HepG2 (cell line): ENCODE measurements at regions not wholly inside any gene's neighbourhood (a gene's known extent, or its start where the extent isn't known, plus 50 kb on each side); places are given as distances from the start of the nearest gene placed in this dataset.

Experiments
- ATAC-seq: fragments of 200-7000 bp; cut with Tn5 transposase; 3 replicates; pipeline ENCODE4 v1.9.1; 2020; ENCODE audit warnings: mild to moderate bottlenecking, moderate library complexity
- BruUV-seq: library from RNA; stranded (reverse); fragments of 400-500 nt; replicated peaks from 2 replicates; lab custom pipeline; 2021; lab: Mats Ljungman, UMichigan
- CTCF ChIA-PET: fragments of 300-600 bp; formaldehyde crosslinking; extraction: SDS; loops from one replicate; lab custom pipeline; 2021; ENCODE audit warnings: low total read pairs, inconsistent platforms, low intra/inter-chr PET ratio; lab: Yijun Ruan, JAX
- POLR2A ChIA-PET: fragments of 350-600 bp; sonication (Branson Sonifier 250); formaldehyde crosslinking; loops from one replicate; lab custom pipeline; 2020; ENCODE audit warnings: antibody characterized with exemption, inconsistent platforms; lab: Yijun Ruan, JAX
- DNase-seq: peaks from one replicate; pipeline ENCODE4 v3.0.0-alpha.2; 2015; ENCODE audit warnings: low spot score
- FAIRE-seq: peaks from 3 replicates; lab custom pipeline; 2011; peaks lifted over from hg19 to GRCh38; lab: Jason Lieb, UNC
- H2AFZ ChIP-seq: one replicate; pipeline ENCODE4 v1.6.1; 2011; ENCODE audit warnings: low read length, inconsistent platforms
- H3K27ac ChIP-seq: fragments of 300-600 bp; 3 replicates; pipeline ENCODE4 v1.8.0; 2011; ENCODE audit warnings: mixed run types, mild to moderate bottlenecking, mixed read lengths, low read length, inconsistent platforms; ENCODE audit not compliant: insufficient read depth; ENCODE audit errors: extremely low read length
- H3K27me3 ChIP-seq, 2 experiments: fragments of 200-600 bp in 1 of 2; 2 replicates in 1 of 2; 3 replicates in 1 of 2; pipeline versions ENCODE4 v1.6.0 to v1.8.0; 2011; ENCODE audit warnings: low read length in 2 of 2, mild to moderate bottlenecking in 2 of 2, moderate library complexity in 2 of 2, inconsistent platforms in 1 of 2; ENCODE audit not compliant: insufficient read depth in 2 of 2, control insufficient read depth in 1 of 2
- H3K36me3 ChIP-seq, 2 experiments: fragments of 200-600 bp in 1 of 2; replicated peaks in 1 of 2; 2 replicates in 1 of 2; 3 replicates in 1 of 2; pipeline versions ENCODE4 v1.5.1 to v1.8.0; 2011; ENCODE audit warnings: low read length in 2 of 2, inconsistent platforms in 1 of 2; ENCODE audit not compliant: insufficient read depth in 2 of 2, control insufficient read depth in 1 of 2
- H3K4me1 ChIP-seq: 2 replicates; pipeline ENCODE4 v1.5.1; 2012; ENCODE audit warnings: low read length, inconsistent platforms; ENCODE audit not compliant: insufficient read depth
- H3K4me2 ChIP-seq: 2 replicates; pipeline ENCODE4 v1.6.0; 2011; ENCODE audit warnings: low read depth, low read length, inconsistent platforms
- H3K4me3 ChIP-seq, 3 experiments: fragments of 200-600 bp in 1 of 3; sonication (generic), shearing (Covaris generic) in 1 of 3; replicated peaks in 1 of 3; 2 replicates each; pipeline ENCODE4 v1.5.1; 2011 to 2016; ENCODE audit warnings: low read length in 3 of 3, inconsistent platforms in 2 of 3, low read depth in 2 of 3, mild to moderate bottlenecking in 2 of 3, control low read depth in 1 of 3, mixed read lengths in 1 of 3; ENCODE audit not compliant: insufficient read depth in 1 of 3
- H3K79me2 ChIP-seq: one replicate; pipeline ENCODE4 v1.6.1; 2011; ENCODE audit warnings: low read length, inconsistent platforms; ENCODE audit not compliant: insufficient read depth
- H3K9ac ChIP-seq: 2 replicates; pipeline ENCODE4 v1.6.0; 2011; ENCODE audit warnings: mild to moderate bottlenecking, low read depth, low read length, inconsistent platforms; ENCODE audit not compliant: insufficient read depth
- H3K9me3 ChIP-seq: 2 replicates; pipeline ENCODE4 v1.5.1; 2012; ENCODE audit warnings: mild to moderate bottlenecking, low read length
- H4K20me1 ChIP-seq: 2 replicates; pipeline ENCODE4 v1.6.0; 2011; ENCODE audit warnings: inconsistent platforms, mild to moderate bottlenecking, low read length, moderate library complexity; ENCODE audit not compliant: insufficient read depth
- ARNTL ChIP-seq: sonication (generic); formaldehyde crosslinking; IDR thresholded peaks from 2 replicates; pipeline ENCODE4 v1.4.0; 2020; ENCODE audit warnings: mild to moderate bottlenecking, missing genetic modification reagents
- FOXK2 ChIP-seq: fragments of 450-650 bp; IDR thresholded peaks from 2 replicates; pipeline ENCODE4 v1.6.1; 2016
- GLMP ChIP-seq: sonication (generic); formaldehyde crosslinking; IDR thresholded peaks from 2 replicates; pipeline ENCODE4 v1.9.0; 2021; ENCODE audit warnings: missing genetic modification reagents, mild to moderate bottlenecking, borderline replicate concordance
- NBN ChIP-seq: fragments of 450-650 bp; conservative IDR thresholded peaks from 2 replicates; pipeline ENCODE4 v1.6.1; 2017
- PCBP1 ChIP-seq: fragments of 200-400 bp; formaldehyde crosslinking; IDR thresholded peaks from 2 replicates; pipeline ENCODE4 v1.6.1; 2017; ENCODE audit warnings: mild to moderate bottlenecking, low read depth, low read length, borderline replicate concordance
- SALL2 ChIP-seq: sonication (generic); formaldehyde crosslinking; IDR thresholded peaks from 2 replicates; pipeline ENCODE4 v1.8.1; 2023; ENCODE audit warnings: mild to moderate bottlenecking, missing genetic modification reagents, inconsistent platforms
- SRSF9 ChIP-seq: fragments of 200-400 bp; formaldehyde crosslinking; IDR thresholded peaks from 2 replicates; pipeline ENCODE4 v1.6.1; 2018; ENCODE audit warnings: borderline replicate concordance, mild to moderate bottlenecking, low read depth, low read length; ENCODE audit not compliant: insufficient read depth, poor library complexity, severe bottlenecking
- ZNF234 ChIP-seq: sonication (generic); formaldehyde crosslinking; conservative IDR thresholded peaks from 2 replicates; pipeline ENCODE4 v1.5.1; 2020; ENCODE audit warnings: mild to moderate bottlenecking, missing genetic modification reagents
- ZNF256 ChIP-seq: sonication (generic); formaldehyde crosslinking; conservative IDR thresholded peaks from 2 replicates; pipeline ENCODE4 v1.4.0; 2020; ENCODE audit warnings: missing genetic modification reagents
- ZNF674 ChIP-seq: sonication (generic); formaldehyde crosslinking; IDR thresholded peaks from 2 replicates; pipeline ENCODE4 v1.5.0; 2020; ENCODE audit warnings: low read depth, mild to moderate bottlenecking, missing genetic modification reagents
- WGBS: methylation state at CpG from one replicate; pipeline ENCODE4 v1.1.6; 2017; ENCODE audit warnings: low lambda C conversion rate; 5-methylcytosine and 5-hydroxymethylcytosine counted together
- in situ Hi-C: cut with HindIII; loops from 2 replicates; pipeline ENCODE4 v1.10.0; 2017; ENCODE audit warnings: low pct_unique_long_range_greater_than_20kb; ENCODE audit not compliant: extremely low pct_ligation_motif_present
- intact Hi-C: fragments of 100-400 bp; cut with micrococcal nuclease; formaldehyde crosslinking; loops from one replicate; pipeline ENCODE4 v1.10.0; 2022; ENCODE audit not compliant: unreplicated experiment
- TF ChIP-seq, protein P1 (sequence below): sonication (generic); formaldehyde crosslinking; IDR thresholded peaks from 2 replicates; pipeline ENCODE4 v1.4.0; 2020; ENCODE audit warnings: missing genetic modification reagents
- TF ChIP-seq, protein P2 (sequence below): sonication (generic); formaldehyde crosslinking; IDR thresholded peaks from 2 replicates; pipeline ENCODE4 v1.5.1; 2020; ENCODE audit warnings: missing genetic modification reagents, mild to moderate bottlenecking, borderline replicate concordance

GRCh38 chr3:132972333-132972732 lies 65.9 kb upstream of the TMEM108 start:
- no peak overlapping the region for H3K27ac ChIP-seq
- FAIRE-seq (no peak), ATAC-seq (no peak), DNase-seq (no peak)
- intact Hi-C loops (no loop called here), in situ Hi-C loops (no loop called here)
- no peak overlapping the region for H3K4me2 ChIP-seq
- no peak overlapping the region for H3K4me3 ChIP-seq
- CTCF ChIA-PET = no interaction called here
- H3K9me3 ChIP-seq = no peaks in the 10 kb centered on the region
- no peak overlapping the region for H3K9ac ChIP-seq
- no peaks in the 10 kb centered on the region for H4K20me1 ChIP-seq
- H3K36me3 ChIP-seq = no peaks in the 10 kb centered on the region
- POLR2A ChIA-PET = no interaction called here
- BruUV-seq = no TSS peak
- TF ChIP-seq FOXK2 = no peak
- no peak for TF ChIP-seq ARNTL (CRISPR knock-in tag)
- TF ChIP-seq PCBP1 = no peak
- TF ChIP-seq SRSF9 = no peak
- TF ChIP-seq, all 625 proteins: peak for 0
- Histone ChIP-seq H3K27me3 (no peaks in the 10 kb centered on the region), H3K4me1 (no peaks in the 10 kb centered on the region), H3K79me2 (no peaks in the 10 kb centered on the region), H2AFZ (no peak overlapping the region)

- TF ChIP-seq GLMP (CRISPR knock-in tag) (no peak), NBN (no peak), ZNF234 (no peak), SALL2 (CRISPR knock-in tag) (no peak), ZNF674 (CRISPR knock-in tag) (no peak), ZNF256 (CRISPR knock-in tag) (no peak)
- TF ChIP-seq, protein P1, sequence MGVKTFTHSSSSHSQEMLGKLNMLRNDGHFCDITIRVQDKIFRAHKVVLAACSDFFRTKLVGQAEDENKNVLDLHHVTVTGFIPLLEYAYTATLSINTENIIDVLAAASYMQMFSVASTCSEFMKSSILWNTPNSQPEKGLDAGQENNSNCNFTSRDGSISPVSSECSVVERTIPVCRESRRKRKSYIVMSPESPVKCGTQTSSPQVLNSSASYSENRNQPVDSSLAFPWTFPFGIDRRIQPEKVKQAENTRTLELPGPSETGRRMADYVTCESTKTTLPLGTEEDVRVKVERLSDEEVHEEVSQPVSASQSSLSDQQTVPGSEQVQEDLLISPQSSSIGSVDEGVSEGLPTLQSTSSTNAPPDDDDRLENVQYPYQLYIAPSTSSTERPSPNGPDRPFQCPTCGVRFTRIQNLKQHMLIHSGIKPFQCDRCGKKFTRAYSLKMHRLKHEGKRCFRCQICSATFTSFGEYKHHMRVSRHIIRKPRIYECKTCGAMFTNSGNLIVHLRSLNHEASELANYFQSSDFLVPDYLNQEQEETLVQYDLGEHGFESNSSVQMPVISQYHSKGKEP = no peak
- TF ChIP-seq, protein P2, sequence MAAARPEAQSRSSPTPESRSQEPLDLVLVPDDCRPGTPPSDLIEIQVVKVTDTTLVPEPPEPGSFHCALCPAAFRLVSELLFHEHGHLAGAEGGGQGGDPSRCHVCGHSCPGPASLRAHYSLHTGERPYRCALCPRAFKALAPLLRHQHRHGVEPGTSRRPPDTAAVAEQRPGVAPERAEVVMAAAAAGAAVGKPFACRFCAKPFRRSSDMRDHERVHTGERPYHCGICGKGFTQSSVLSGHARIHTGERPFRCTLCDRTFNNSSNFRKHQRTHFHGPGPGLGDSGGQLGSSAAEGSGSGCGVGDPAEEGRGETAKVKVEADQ = no peak
- Histone ChIP-seq H3K36me3 (no peaks in the 10 kb centered on the region), H3K4me2 (no peak overlapping the region), H3K79me2 (no peaks in the 10 kb centered on the region), H3K9ac (no peak overlapping the region), H3K27ac (no peak overlapping the region), H3K4me3 (no peak overlapping the region), H3K4me1 (no peaks in the 10 kb centered on the region), H3K9me3 (no peaks in the 10 kb centered on the region), H3K27me3 (no peaks in the 10 kb centered on the region), H2AFZ (no peak overlapping the region), H4K20me1 (no peaks in the 10 kb centered on the region)
- POLR2A ChIA-PET = no interaction called here
- FAIRE-seq = no peak
- BruUV-seq = no TSS peak
- in situ Hi-C loops = no loop called here
- 0% methylated on average over 2 of the region's 2 CpGs for WGBS
- intact Hi-C loops = no loop called here
- CTCF ChIA-PET = no interaction called here
- no peak for ATAC-seq
- DNase-seq = no peak
Observed at GRCh38 chr3:132966374-132966773, 71.8 kb upstream of the TMEM108 start.
